HUES48 (cell line): ENCODE measurements at regions not wholly inside any gene's neighbourhood (a gene's known extent, or its start where the extent isn't known, plus 50 kb on each side); places are given as distances from the start of the nearest gene placed in this dataset.

Source experiments
- H3K27ac ChIP-seq: one replicate; pipeline ENCODE4 v1.7.0; 2013; ENCODE audit warnings: low read depth, low read length, inconsistent platforms
- H3K27me3 ChIP-seq: 2 replicates; pipeline ENCODE4 v1.6.1; 2013; ENCODE audit warnings: mild to moderate bottlenecking, low read length; ENCODE audit not compliant: control insufficient read depth, insufficient read depth
- H3K36me3 ChIP-seq: 2 replicates; pipeline ENCODE4 v1.6.1; 2013; ENCODE audit warnings: low read length; ENCODE audit not compliant: control insufficient read depth, insufficient read depth
- H3K4me1 ChIP-seq: 2 replicates; pipeline ENCODE4 v1.6.1; 2013; ENCODE audit warnings: mild to moderate bottlenecking, low read length; ENCODE audit not compliant: control insufficient read depth, insufficient read depth
- H3K4me3 ChIP-seq: 2 replicates; pipeline ENCODE4 v1.5.1; 2013; ENCODE audit warnings: mild to moderate bottlenecking, low read depth, low read length
- H3K9ac ChIP-seq: 2 replicates; pipeline ENCODE4 v1.6.1; 2013; ENCODE audit warnings: mild to moderate bottlenecking, low read depth, low read length, moderate library complexity
- H3K9me3 ChIP-seq: 2 replicates; pipeline ENCODE4 v1.6.1; 2013; ENCODE audit warnings: low read length; ENCODE audit not compliant: control insufficient read depth, insufficient read depth

GRCh38 chr12:66885115-66885875 lies 206.4 kb upstream of the GRIP1 start:
- H3K4me1 ChIP-seq: peaks cover 16% of the 10 kb centered on the region
- H3K36me3 ChIP-seq: no peaks in the 10 kb centered on the region
- H3K4me3 ChIP-seq: no peak overlapping the region
- H3K27ac ChIP-seq: no peak overlapping the region
- no peaks in the 10 kb centered on the region for H3K27me3 ChIP-seq
- no peaks in the 10 kb centered on the region for H3K9me3 ChIP-seq
- H3K9ac ChIP-seq: no peak overlapping the region

DNA sequence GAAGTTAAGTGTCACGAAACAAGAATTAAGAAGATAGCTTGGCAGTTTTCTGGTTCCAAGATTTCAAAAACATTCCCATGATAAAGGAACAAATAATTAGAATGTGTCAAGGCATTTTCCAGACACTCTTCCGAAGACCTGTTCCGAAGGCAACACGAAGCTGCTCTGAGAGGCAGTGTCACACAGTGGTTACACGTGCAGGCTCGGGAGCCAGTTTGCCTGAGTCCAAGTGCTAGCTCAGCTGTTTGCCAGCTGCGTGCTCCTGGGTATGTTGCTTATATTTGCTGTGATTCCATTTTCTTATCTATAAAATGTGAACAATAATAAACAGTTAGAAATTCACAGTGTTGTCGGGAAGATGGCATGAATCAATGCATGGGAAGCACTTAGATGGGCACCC lies 217.9 kb upstream of the GRIP1 start:
- Histone ChIP-seq H3K9me3 (no peaks in the 10 kb centered on the region), H3K36me3 (no peaks in the 10 kb centered on the region), H3K9ac (no peak overlapping the region), H3K27me3 (no peaks in the 10 kb centered on the region), H3K27ac (no peak overlapping the region), H3K4me1 (0 out of 2 replicates have a peak, but pooled peaks cover 8% of the 10 kb centered on the region), H3K4me3 (no peak overlapping the region)

GRCh38 chr12:66898700-66899469 lies 220.0 kb upstream of the GRIP1 start:
- Histone ChIP-seq H3K4me1 (0 out of 2 replicates have a peak, but pooled peaks cover 8% of the 10 kb centered on the region), H3K36me3 (no peaks in the 10 kb centered on the region), H3K27ac (no peak overlapping the region), H3K27me3 (no peaks in the 10 kb centered on the region), H3K4me3 (no peak overlapping the region), H3K9me3 (no peaks in the 10 kb centered on the region), H3K9ac (no peak overlapping the region)

DNA sequence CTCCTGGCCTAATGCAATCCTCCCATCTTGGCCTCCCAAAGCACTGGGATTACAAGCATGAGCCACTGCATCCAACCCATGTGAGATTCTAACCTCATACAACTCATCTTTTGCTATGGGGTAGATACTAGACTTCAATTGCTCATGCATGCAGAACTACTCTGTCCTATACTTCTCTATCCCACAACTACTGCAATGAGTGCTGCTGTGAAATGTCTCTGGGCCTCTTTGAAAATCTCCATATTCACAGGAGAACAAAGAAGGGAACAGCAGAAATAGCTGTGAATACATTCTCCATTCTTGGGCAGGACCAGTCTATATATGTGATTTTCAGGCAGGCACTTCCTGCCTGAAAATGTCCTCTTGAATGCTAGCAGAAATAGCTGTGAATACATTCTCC lies 220.7 kb upstream of the GRIP1 start:
- no peaks in the 10 kb centered on the region for H3K27me3 ChIP-seq
- no peak overlapping the region for H3K9ac ChIP-seq
- H3K27ac ChIP-seq: no peak overlapping the region
- no peaks in the 10 kb centered on the region for H3K9me3 ChIP-seq
- 0 out of 2 replicates have a peak, but pooled peaks cover 8% of the 10 kb centered on the region for H3K4me1 ChIP-seq
- no peak overlapping the region for H3K4me3 ChIP-seq
- H3K36me3 ChIP-seq: no peaks in the 10 kb centered on the region

GRCh38 chr12:66900616-66901015 lies 221.7 kb upstream of the GRIP1 start:
- Histone ChIP-seq H3K4me3 (no peak overlapping the region), H3K27me3 (no peaks in the 10 kb centered on the region), H3K9ac (no peak overlapping the region), H3K9me3 (no peaks in the 10 kb centered on the region), H3K36me3 (no peaks in the 10 kb centered on the region), H3K27ac (no peak overlapping the region), H3K4me1 (0 out of 2 replicates have a peak, but pooled peaks cover 8% of the 10 kb centered on the region)

GRCh38 chr12:66901138-66901932 lies 222.5 kb upstream of the GRIP1 start:
- Histone ChIP-seq H3K36me3 (no peaks in the 10 kb centered on the region), H3K27ac (no peak overlapping the region), H3K4me1 (0 out of 2 replicates have a peak, but pooled peaks cover 8% of the 10 kb centered on the region), H3K9me3 (no peaks in the 10 kb centered on the region), H3K27me3 (no peaks in the 10 kb centered on the region), H3K4me3 (no peak overlapping the region), H3K9ac (no peak overlapping the region)

- H3K36me3 ChIP-seq: no peaks in the 10 kb centered on the region
- H3K27ac ChIP-seq: no peak overlapping the region
- no peak overlapping the region for H3K4me3 ChIP-seq
- H3K9me3 ChIP-seq: no peaks in the 10 kb centered on the region
- no peaks in the 10 kb centered on the region for H3K27me3 ChIP-seq
- no peak overlapping the region for H3K9ac ChIP-seq
- 0 out of 2 replicates have a peak, but pooled peaks cover 8% of the 10 kb centered on the region for H3K4me1 ChIP-seq
These were observed 223.1 kb upstream of the GRIP1 start for GRCh38 chr12:66902020-66902419.

GRCh38 chr12:66903782-66904396 lies 225.0 kb upstream of the GRIP1 start:
- Histone ChIP-seq H3K27me3 (no peaks in the 10 kb centered on the region), H3K9ac (no peak overlapping the region), H3K4me3 (no peak overlapping the region), H3K36me3 (no peaks in the 10 kb centered on the region), H3K9me3 (no peaks in the 10 kb centered on the region), H3K4me1 (0 out of 2 replicates have a peak, but pooled peaks cover 5% of the 10 kb centered on the region), H3K27ac (no peak overlapping the region)

- Histone ChIP-seq H3K9ac (no peak overlapping the region), H3K27me3 (no peaks in the 10 kb centered on the region), H3K4me3 (no peak overlapping the region), H3K9me3 (no peaks in the 10 kb centered on the region), H3K27ac (no peak overlapping the region), H3K4me1 (no peaks in the 10 kb centered on the region), H3K36me3 (no peaks in the 10 kb centered on the region)
These were observed 226.3 kb upstream of the GRIP1 start for GRCh38 chr12:66905201-66905600.

- H3K9me3 ChIP-seq: no peaks in the 10 kb centered on the region
- no peak overlapping the region for H3K27ac ChIP-seq
- H3K27me3 ChIP-seq: no peaks in the 10 kb centered on the region
- no peak overlapping the region for H3K9ac ChIP-seq
- peaks cover 3% of the 10 kb centered on the region; the same call in 1 of the 2 replicates for H3K4me1 ChIP-seq
- no peaks in the 10 kb centered on the region for H3K36me3 ChIP-seq
- no peak overlapping the region for H3K4me3 ChIP-seq
These were observed 231.6 kb upstream of the GRIP1 start for GRCh38 chr12:66910366-66910974.
